ENCODE measurements at regions not wholly inside any gene's neighbourhood (a gene's known extent, or its start where the extent isn't known, plus 50 kb on each side); places are given as distances from the start of the nearest gene placed in this dataset.

DNA sequence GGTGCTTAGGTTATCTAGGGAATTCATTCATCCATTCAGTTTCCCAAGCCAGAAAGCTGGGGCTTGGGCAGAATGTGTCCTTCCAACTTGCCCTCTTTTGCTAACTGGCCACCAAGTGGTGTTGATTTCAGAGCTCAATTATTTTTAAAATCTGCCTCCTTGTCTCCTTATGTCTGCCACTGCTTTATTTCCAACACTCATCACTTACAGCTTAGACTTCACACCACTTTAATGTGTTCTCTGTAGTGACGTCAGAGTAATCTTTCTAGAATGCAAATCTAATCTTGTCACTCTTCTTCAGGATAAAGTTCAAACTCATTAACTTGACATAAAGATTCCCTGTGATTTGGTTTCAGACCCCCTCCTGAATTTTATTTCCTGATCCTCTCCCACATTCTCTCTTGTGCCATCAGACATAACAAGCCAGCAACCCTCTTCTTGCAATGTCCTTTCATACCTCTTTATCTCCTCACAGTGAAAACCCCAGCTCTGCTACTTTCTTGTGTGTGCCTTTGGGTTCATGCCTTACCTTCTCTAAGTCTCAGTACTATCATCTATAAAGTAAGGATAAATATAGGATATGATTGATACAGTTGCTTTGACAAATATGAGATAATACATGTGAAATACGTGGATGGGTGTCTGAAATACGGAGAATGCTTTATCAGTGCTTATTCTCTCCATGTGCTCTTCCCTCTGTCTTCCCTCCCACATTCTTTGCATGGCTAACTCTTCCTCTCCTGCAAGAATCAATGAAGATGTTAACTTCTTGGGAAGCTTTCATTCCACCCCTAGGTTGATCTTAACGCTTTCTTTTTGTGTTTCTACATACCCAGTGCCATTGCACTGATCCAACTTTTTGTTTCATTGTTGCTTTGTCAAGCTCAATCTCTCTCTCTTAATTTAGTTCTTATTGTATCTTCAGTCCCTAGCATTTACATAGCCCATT lies 522.7 kb upstream of the FZD8 start:
- Histone ChIP-seq H3K27me3 (ENCODE audit: control insufficient read depth, insufficient read depth, low read length) (no peaks in the 10 kb centered on the region), H3K9me3 (ENCODE audit: control insufficient read depth, insufficient read depth, low read length) (no peaks in the 10 kb centered on the region), H3K4me3 (ENCODE audit: low read length) (no peak overlapping the region), H3K36me3 (ENCODE audit: control insufficient read depth, insufficient read depth, low read length) (no peaks in the 10 kb centered on the region), H3K4me1 (ENCODE audit: control insufficient read depth, insufficient read depth, low read length) (no peaks in the 10 kb centered on the region), H3K27ac (ENCODE audit: low read length) (no peak overlapping the region)
- DNase-seq (ENCODE audit: low read depth, low spot score) = no peak
- no CpG with 5 or more reads among the region's 4 CpGs for WGBS (ENCODE audit: insufficient coverage, insufficient read length)

DNA sequence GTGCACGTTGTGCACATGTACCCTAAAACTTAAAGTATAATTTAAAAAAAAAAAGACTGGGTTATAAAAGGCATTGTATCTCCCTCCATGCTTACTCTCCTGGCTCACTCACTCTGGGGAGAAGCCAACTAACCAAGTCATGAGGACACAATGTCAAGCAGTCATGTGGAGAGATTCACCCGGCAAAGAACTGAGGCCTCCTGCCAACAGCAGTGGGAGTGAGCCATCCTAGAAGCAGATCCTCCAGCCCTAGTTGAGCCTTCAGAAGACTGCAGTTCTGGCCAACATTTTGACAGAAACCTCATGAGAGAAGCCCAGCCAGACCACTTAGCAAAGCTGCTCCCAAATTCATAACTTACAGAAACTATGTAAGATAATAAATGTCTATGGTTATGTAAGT lies 521.7 kb upstream of the FZD8 start:
- WGBS (ENCODE audit: insufficient coverage, insufficient read length) = no CpG with 5 or more reads among the region's 2 CpGs

DNA sequence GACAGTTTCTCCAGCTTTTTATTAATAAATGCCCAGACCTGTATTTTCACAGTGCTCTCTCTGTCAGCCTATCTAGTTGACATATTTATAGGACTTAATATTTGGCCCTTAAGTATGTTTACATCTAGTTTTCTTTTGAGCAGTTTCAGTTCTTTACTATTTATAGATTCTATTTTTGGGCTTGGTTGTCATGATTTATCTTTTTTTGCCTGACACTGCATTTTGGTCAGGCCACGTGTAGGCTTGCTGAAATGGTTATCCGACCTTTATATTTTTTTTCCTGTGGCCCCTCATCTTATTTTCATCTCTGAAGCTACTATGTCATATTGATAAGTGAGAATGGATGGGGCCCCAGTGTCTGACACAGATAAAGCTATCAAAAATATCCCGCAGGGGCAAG lies 515.4 kb upstream of the FZD8 start:
- Histone ChIP-seq H3K4me3 (ENCODE audit: low read length) (no peak overlapping the region), H3K9me3 (ENCODE audit: control insufficient read depth, insufficient read depth, low read length) (no peaks in the 10 kb centered on the region), H3K27me3 (ENCODE audit: control insufficient read depth, insufficient read depth, low read length) (no peaks in the 10 kb centered on the region), H3K4me1 (ENCODE audit: control insufficient read depth, insufficient read depth, low read length) (no peaks in the 10 kb centered on the region), H3K36me3 (ENCODE audit: control insufficient read depth, insufficient read depth, low read length) (no peaks in the 10 kb centered on the region), H3K27ac (ENCODE audit: low read length) (no peak overlapping the region)
- no CpG with 5 or more reads among the region's 3 CpGs for WGBS (ENCODE audit: insufficient coverage, insufficient read length)
- DNase-seq (ENCODE audit: low read depth, low spot score) = no peak

More for the DNA sequence above, 521.7 kb upstream of the FZD8 start:
- H3K36me3 ChIP-seq (ENCODE audit: control insufficient read depth, insufficient read depth, low read length) = no peaks in the 10 kb centered on the region
- no peaks in the 10 kb centered on the region for H3K27me3 ChIP-seq (ENCODE audit: control insufficient read depth, insufficient read depth, low read length)
- no peak overlapping the region for H3K27ac ChIP-seq (ENCODE audit: low read length)
- DNase-seq (ENCODE audit: low read depth, low spot score) = no peak
- no peaks in the 10 kb centered on the region for H3K4me1 ChIP-seq (ENCODE audit: control insufficient read depth, insufficient read depth, low read length)
- H3K4me3 ChIP-seq (ENCODE audit: low read length) = no peak overlapping the region
- no peaks in the 10 kb centered on the region for H3K9me3 ChIP-seq (ENCODE audit: control insufficient read depth, insufficient read depth, low read length)

DNA sequence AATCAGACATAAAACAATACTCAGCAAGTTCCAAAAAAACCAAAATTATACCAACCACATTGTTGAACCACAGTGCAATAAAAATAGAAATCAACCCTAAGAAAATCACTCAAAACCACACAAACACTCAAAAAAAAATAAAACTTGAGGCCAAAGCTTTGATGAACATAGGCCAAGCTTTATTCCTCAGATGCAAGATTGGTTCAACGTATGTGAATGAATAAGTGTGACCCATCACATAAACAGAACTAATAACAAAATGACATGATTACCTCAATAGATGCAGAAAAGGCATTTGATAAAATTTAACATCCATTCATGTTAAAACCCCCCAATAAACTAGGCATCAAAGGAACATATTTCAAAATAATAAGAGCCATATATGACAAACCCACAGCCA lies 506.1 kb upstream of the FZD8 start:
- no peak overlapping the region for H3K27ac ChIP-seq (ENCODE audit: low read length)
- H3K27me3 ChIP-seq (ENCODE audit: control insufficient read depth, insufficient read depth, low read length) = no peaks in the 10 kb centered on the region
- no peak for DNase-seq (ENCODE audit: low read depth, low spot score)
- H3K4me3 ChIP-seq (ENCODE audit: low read length) = no peak overlapping the region
- H3K36me3 ChIP-seq (ENCODE audit: control insufficient read depth, insufficient read depth, low read length) = no peaks in the 10 kb centered on the region
- WGBS (ENCODE audit: insufficient coverage, insufficient read length) = no CpG with 5 or more reads among the region's 1 CpG
- no peaks in the 10 kb centered on the region for H3K4me1 ChIP-seq (ENCODE audit: control insufficient read depth, insufficient read depth, low read length)
- H3K9me3 ChIP-seq (ENCODE audit: control insufficient read depth, insufficient read depth, low read length) = no peaks in the 10 kb centered on the region; the same call in 1 of the 2 replicates

DNA sequence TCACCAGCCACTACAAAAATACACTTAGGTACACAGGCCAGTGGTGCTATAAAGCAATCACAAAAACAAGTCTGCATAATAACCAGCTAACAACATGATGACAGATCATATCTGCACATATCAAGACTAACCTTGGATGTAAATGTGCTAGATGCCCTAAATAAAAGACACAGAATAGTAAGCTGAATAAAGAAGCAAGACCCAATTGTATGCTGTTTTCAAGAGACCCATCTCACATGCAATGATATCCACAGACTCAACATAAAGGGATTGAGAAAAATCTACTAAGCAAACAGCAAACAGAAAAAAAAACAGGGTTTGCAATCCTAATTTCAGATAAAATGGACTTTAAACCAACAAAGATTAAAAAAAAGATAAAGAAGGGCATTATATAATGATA lies 505.4 kb upstream of the FZD8 start:
- Histone ChIP-seq H3K27me3 (ENCODE audit: control insufficient read depth, insufficient read depth, low read length) (no peaks in the 10 kb centered on the region), H3K36me3 (ENCODE audit: control insufficient read depth, insufficient read depth, low read length) (no peaks in the 10 kb centered on the region), H3K4me3 (ENCODE audit: low read length) (no peak overlapping the region), H3K27ac (ENCODE audit: low read length) (no peak overlapping the region), H3K9me3 (ENCODE audit: control insufficient read depth, insufficient read depth, low read length) (no peaks in the 10 kb centered on the region; the same call in 1 of the 2 replicates), H3K4me1 (ENCODE audit: control insufficient read depth, insufficient read depth, low read length) (no peaks in the 10 kb centered on the region)
- DNase-seq (ENCODE audit: low read depth, low spot score) = no peak

DNA sequence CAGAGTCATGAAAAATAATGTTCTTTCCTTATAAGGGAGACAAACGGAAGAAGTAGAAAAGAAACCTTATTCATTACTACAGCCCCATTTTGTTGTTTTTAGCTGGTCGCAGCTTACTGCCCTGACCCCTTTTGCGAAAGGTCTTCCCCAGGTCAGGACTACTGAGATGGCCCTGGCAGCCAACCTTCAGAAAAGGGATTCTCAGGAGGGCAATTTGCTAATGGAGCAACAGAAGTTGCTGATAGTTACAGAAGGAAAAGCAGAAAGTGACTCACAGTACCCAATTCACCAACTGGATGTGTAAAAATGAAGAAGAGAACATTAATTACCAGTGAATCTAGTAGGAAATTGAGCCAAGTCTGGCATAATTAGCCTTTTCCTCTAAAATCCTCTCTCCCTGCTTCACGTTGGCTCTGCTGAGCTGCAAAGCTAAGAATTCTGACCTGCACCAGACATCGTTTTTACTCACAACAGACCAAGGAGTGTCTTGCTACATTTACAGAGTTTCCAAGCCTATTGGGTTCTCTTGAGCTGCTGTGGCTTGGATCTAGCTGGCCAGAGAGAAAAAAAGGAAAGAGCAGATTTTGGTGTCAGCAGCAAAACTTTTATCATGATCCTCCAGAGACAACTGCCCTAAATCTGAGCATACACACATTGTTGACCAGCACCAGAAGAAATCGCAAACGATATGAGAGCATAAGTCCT lies 499.9 kb upstream of the FZD8 start:
- Histone ChIP-seq H3K4me1 (ENCODE audit: control insufficient read depth, insufficient read depth, low read length) (no peaks in the 10 kb centered on the region), H3K27me3 (ENCODE audit: control insufficient read depth, insufficient read depth, low read length) (no peaks in the 10 kb centered on the region), H3K9me3 (ENCODE audit: control insufficient read depth, insufficient read depth, low read length) (no peaks in the 10 kb centered on the region; the same call in 1 of the 2 replicates), H3K36me3 (ENCODE audit: control insufficient read depth, insufficient read depth, low read length) (no peaks in the 10 kb centered on the region), H3K27ac (ENCODE audit: low read length) (no peak overlapping the region), H3K4me3 (ENCODE audit: low read length) (no peak overlapping the region)
- WGBS (ENCODE audit: insufficient coverage, insufficient read length) = no CpG with 5 or more reads among the region's 7 CpGs
- no peak for DNase-seq (ENCODE audit: low read depth, low spot score)

DNA sequence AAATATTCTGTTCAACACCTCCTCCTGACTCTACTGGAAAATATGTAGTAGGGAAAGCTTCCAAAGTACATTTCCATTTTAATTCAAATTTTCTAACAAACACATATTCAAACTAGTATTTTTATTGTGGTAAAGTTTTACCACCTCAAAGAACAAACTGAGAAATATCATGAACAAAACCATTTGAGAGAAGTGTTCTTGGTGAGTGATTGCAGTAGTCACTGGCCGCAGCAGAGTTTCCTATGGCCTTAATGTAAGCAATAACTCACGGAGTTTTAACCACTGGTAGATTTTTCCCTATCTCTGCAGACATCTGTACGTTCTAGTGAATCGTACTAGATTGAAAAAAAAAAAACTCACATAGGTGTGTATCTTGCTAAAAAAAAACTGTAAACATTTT lies 487.0 kb upstream of the FZD8 start:
- Histone ChIP-seq H3K27me3 (ENCODE audit: control insufficient read depth, insufficient read depth, low read length) (no peaks in the 10 kb centered on the region), H3K27ac (ENCODE audit: low read length) (no peak overlapping the region), H3K9me3 (ENCODE audit: control insufficient read depth, insufficient read depth, low read length) (no peaks in the 10 kb centered on the region), H3K4me1 (ENCODE audit: control insufficient read depth, insufficient read depth, low read length) (no peaks in the 10 kb centered on the region), H3K4me3 (ENCODE audit: low read length) (no peak overlapping the region), H3K36me3 (ENCODE audit: control insufficient read depth, insufficient read depth, low read length) (no peaks in the 10 kb centered on the region)
- WGBS (ENCODE audit: insufficient coverage, insufficient read length) = no CpG with 5 or more reads among the region's 4 CpGs
- no peak for DNase-seq (ENCODE audit: low read depth, low spot score)

DNA sequence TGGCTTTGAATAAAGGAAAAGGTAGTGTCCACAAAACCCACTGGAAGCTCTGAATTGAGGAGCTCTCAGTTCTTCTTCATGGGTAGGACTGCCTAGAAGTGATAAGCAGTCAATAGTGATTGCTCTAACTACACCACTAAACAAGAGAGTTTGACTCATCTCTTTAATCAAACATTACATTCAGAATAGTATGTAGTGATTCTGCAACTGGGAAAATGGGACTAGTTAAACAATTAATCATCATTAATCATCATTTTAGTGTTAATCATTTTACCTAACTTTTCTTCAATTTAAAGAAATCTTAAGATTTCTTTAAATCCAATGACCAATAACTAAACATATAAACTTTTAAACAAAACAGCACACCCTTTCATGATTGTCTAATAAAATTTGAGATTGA lies 484.0 kb upstream of the FZD8 start:
- Histone ChIP-seq H3K36me3 (ENCODE audit: control insufficient read depth, insufficient read depth, low read length) (no peaks in the 10 kb centered on the region), H3K9me3 (ENCODE audit: control insufficient read depth, insufficient read depth, low read length) (no peaks in the 10 kb centered on the region), H3K27ac (ENCODE audit: low read length) (no peak overlapping the region), H3K27me3 (ENCODE audit: control insufficient read depth, insufficient read depth, low read length) (no peaks in the 10 kb centered on the region), H3K4me3 (ENCODE audit: low read length) (no peak overlapping the region), H3K4me1 (ENCODE audit: control insufficient read depth, insufficient read depth, low read length) (no peaks in the 10 kb centered on the region)
- DNase-seq (ENCODE audit: low read depth, low spot score) = no peak

DNA sequence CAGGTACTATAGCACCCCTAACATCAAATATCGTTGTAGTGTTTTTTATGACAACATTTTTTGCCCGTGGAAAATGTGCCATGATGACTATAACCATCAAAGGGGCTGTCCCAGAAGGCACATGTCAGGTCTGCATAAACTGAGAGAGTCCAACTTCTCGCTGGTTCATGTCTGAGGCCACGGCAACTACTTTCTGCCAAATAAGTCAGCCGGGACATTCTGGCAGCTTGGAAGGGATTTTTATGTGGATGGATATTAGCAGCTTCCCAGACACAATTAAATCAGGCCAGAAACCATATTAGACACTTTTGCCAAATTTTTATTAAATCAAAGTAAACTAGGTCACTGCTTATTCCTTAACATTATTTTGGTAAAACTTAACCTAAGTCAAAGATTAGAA lies 477.4 kb upstream of the FZD8 start:
- no peaks in the 10 kb centered on the region for H3K36me3 ChIP-seq (ENCODE audit: control insufficient read depth, insufficient read depth, low read length)
- H3K9me3 ChIP-seq (ENCODE audit: control insufficient read depth, insufficient read depth, low read length) = no peaks in the 10 kb centered on the region
- WGBS (ENCODE audit: insufficient coverage, insufficient read length) = no CpG with 5 or more reads among the region's 5 CpGs
- H3K4me3 ChIP-seq (ENCODE audit: low read length) = no peak overlapping the region
- no peak overlapping the region for H3K27ac ChIP-seq (ENCODE audit: low read length)
- no peaks in the 10 kb centered on the region for H3K4me1 ChIP-seq (ENCODE audit: control insufficient read depth, insufficient read depth, low read length)
- DNase-seq (ENCODE audit: low read depth, low spot score) = no peak
- H3K27me3 ChIP-seq (ENCODE audit: control insufficient read depth, insufficient read depth, low read length) = no peaks in the 10 kb centered on the region

DNA sequence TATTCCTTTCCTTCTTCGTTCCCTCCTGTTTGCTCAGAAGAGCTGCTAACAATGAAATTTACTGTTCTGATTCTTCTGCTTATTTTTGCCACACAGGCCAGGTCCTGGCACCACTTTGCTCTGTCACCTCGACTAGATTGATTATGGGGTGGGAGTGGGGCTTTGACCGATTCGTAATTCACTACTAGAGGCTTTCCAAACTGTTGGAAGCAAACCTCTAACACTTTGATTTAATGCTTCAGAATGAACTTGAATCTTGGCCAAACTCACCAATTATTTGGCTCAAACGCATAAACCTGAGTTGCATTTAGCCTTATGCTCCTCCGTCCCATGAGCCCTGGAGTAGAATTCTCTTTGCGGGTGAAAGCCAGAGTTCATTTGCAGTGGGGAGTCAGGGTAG lies 476.2 kb upstream of the FZD8 start:
- no peaks in the 10 kb centered on the region for H3K36me3 ChIP-seq (ENCODE audit: control insufficient read depth, insufficient read depth, low read length)
- H3K9me3 ChIP-seq (ENCODE audit: control insufficient read depth, insufficient read depth, low read length) = no peaks in the 10 kb centered on the region
- no peak for DNase-seq (ENCODE audit: low read depth, low spot score)
- no peaks in the 10 kb centered on the region for H3K27me3 ChIP-seq (ENCODE audit: control insufficient read depth, insufficient read depth, low read length)
- no peak overlapping the region for H3K27ac ChIP-seq (ENCODE audit: low read length)
- no peak overlapping the region for H3K4me3 ChIP-seq (ENCODE audit: low read length)
- H3K4me1 ChIP-seq (ENCODE audit: control insufficient read depth, insufficient read depth, low read length) = no peaks in the 10 kb centered on the region
- no CpG with 5 or more reads among the region's 7 CpGs for WGBS (ENCODE audit: insufficient coverage, insufficient read length)

Measured in iPS DF 6.9 (cell line).